HCT116 (cell line): ENCODE measurements at regions not wholly inside any gene's neighbourhood (a gene's known extent, or its start where the extent isn't known, plus 50 kb on each side); places are given as distances from the start of the nearest gene placed in this dataset.

Experiments used
- CTCF ChIP-seq, 3 experiments: fragments of 200-600 bp in 1 of 3; sonication (generic) in 1 of 3; IDR thresholded peaks in 2 of 3; conservative IDR thresholded peaks in 1 of 3; 2 replicates each; pipeline ENCODE4 v1.5.1; 2012 to 2017; ENCODE audit warnings: low read depth in 2 of 3, low read length in 2 of 3, antibody characterized with exemption in 1 of 3, borderline replicate concordance in 1 of 3, control low read depth in 1 of 3, mild to moderate bottlenecking in 1 of 3, mixed read lengths in 1 of 3, mixed run types in 1 of 3, moderate library complexity in 1 of 3; ENCODE audit not compliant: insufficient read depth in 1 of 3
- ELF1 ChIP-seq: IDR thresholded peaks from 2 replicates; pipeline ENCODE4 v1.6.1; 2012; ENCODE audit warnings: low read depth, borderline replicate concordance
- EZH2 ChIP-seq: fragments of 200-600 bp; sonication (generic); IDR thresholded peaks from 2 replicates; pipeline ENCODE4 v1.6.1; 2017; ENCODE audit warnings: antibody characterized with exemption, mixed run types
- FOSL1 ChIP-seq: IDR thresholded peaks from 2 replicates; pipeline ENCODE4 v1.6.1; 2012; ENCODE audit warnings: low read depth
- MAX ChIP-seq: IDR thresholded peaks from 2 replicates; pipeline ENCODE4 v1.6.1; 2012
- POLR2AphosphoS5 ChIP-seq: IDR thresholded peaks from 2 replicates; pipeline ENCODE4 v1.6.1; 2011; ENCODE audit warnings: mild to moderate bottlenecking, low read depth, low read length, moderate library complexity
- ZNF274 ChIP-seq: fragments of 200-500 bp; sonication (Bioruptor generic); IDR thresholded peaks from 2 replicates; pipeline ENCODE4 v1.6.1; 2014; ENCODE audit warnings: mild to moderate bottlenecking, low read depth, low read length, inconsistent platforms

- TF ChIP-seq EZH2 (no peak), FOSL1 (no peak), CTCF (IDR thresholded peaks at IDR 0.05 in 2 of 3, conservative IDR thresholded peaks at IDR 0.05 in 1 of 3; ENCODE audit: borderline replicate concordance in 1 of 3, insufficient read depth in 1 of 3, low read depth in 2 of 3, low read length in 2 of 3) (no peak), MAX (no peak), ZNF274 (no peak), ELF1 (no peak), POLR2AphosphoS5 (no peak)
Observed at GRCh38 chr1:238196516-238196915, 305.8 kb upstream of the ZP4 start.
